Posterior vena cava (tissue), 2 donors: ENCODE measurements at regions not wholly inside any gene's neighbourhood (a gene's known extent, or its start where the extent isn't known, plus 50 kb on each side); places are given as distances from the start of the nearest gene placed in this dataset.

Source experiments
- DNase-seq: peaks from one replicate; pipeline ENCODE4 v3.0.0-alpha.2; 2020; ENCODE audit warnings: low spot score
- intact Hi-C, 2 donors: fragments of 100-400 bp; cut with DNase I; formaldehyde crosslinking; loops; one replicate each; pipeline versions ENCODE4 v1.14.1 to v1.14.2; 2022 to 2023
- donor health status: DM: yes; HTN: yes; CAD: no.
- donor health status: DM: yes; HTN: yes; CAD: no.

- intact Hi-C loops, result no loop called here
These were observed 399.4 kb downstream of the SHQ1 start for GRCh38 chr3:72448858-72449257.

DNA sequence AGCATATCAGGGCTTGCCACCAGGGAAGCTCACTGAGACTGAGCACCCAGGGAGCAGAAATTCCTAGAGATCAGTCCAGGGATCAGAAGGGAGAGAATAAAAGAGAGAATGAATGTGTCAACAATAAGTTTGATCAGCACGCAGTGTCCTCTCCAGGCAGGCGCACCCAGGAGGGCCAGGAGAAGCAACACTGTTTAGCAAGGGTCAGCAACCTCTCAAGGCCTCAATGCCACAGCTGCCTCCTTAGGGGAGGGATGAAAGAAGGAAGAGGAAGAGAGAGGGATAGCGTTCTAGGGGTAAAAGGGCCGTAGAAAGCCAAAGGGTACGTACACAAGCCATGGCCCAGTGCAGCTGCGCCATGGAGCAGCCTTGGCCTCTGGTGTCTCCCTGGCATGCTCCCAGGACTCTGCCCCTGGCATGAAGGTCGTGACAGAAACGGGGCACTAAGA is 399.8 kb downstream of the SHQ1 start:
- intact Hi-C loops, result no loop called here
- no peak for DNase-seq

More at GRCh38 chr3:72448858-72449257, 399.4 kb downstream of the SHQ1 start:
- no peak for DNase-seq

DNA sequence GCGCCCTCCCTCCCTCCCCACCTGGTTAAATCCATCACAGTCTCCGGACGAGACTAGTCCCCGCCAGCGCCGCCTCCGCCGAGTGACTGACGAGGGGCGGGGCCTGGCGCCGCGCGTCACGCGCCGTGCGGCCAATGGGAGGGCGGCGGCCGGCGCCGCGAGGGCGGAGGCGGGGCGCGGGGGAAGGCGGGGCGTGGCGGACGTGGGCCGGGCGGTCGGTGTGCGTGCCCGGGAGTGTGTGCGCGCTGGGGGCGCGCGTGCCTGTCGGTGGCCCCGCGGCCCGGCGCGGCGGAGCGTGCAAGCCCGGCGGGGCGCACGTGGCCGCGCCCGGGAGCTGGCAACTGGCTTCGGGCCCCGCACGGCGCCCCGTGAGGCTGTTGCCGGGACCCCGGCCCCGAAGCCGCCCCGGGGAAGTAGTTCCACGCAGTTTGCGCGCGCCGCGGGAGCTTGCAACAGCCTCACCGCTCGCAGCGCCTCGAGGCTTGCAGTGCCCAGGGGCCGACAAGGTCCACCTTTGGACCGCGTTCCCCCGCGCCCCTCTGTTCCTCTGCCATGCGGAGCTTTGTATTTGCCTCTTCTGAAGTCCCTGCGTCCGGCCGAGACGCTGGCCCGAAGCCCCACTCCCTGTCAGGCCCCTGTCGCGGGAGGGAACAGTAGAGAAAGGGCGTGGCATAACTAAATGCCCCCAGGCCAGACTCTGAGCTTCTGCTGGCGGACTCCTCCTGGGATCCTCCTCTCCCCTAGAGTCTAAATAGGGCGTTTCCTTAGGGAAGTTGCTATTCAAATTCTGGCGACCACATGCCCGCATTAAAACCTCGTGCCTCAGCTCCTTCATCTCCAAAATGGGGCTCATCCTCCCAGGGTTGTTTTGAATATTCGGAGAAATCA is 400.9 kb downstream of the SHQ1 start:
- peak; percentile 97 for DNase-seq
- intact Hi-C loops, result no loop called here

DNA sequence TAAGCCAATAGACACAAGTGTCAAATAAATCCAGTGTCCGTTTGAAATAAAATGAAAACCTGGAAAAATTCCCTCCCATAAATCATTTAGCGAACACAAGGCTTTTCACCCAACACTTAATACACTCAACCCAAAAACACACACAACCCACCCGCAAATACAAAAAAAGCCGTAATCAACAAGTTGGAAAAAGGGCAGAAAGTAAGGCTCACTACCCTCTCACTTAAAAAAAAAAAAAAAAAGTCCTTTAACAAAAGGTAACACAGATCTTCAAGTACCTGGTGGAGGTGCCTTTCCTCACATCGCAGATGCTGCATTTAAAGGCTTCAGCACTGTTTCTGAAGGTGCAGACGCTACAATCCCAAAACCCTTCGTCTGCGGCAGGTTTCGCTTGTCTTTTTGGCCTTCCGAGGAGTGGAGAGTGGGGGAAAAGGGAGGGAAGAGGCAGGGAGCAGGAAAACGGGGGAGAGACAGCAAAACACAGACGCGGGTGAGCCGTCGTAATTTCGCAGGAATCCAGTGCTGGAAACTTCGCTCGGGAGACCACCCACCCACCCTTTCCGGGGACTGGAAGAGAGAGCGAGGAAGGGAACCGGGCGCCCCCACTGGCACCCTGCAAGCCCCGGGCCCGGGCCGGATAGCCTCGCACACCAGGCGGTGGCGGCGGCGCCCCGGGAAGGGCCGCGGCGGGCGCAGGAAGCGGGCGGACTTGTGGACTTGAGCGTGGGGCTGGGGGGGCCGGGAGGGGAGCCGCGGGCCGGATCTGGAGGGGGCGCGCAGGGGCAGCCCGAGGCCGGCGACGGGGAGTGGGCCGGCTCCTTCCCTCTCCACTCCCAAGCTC is 401.8 kb downstream of the SHQ1 start, which contains the start of gene RYBP:
TSS of gene RYBP (minus strand) at position 404 of the 841 bp plus-strand sequence.
- intact Hi-C loops, result no loop called here
- DNase-seq, result peak; percentile 90

- no peak for DNase-seq
- intact Hi-C loops, result no loop called here
These were observed 402.4 kb downstream of the SHQ1 start for GRCh38 chr3:72445827-72446217.

DNA sequence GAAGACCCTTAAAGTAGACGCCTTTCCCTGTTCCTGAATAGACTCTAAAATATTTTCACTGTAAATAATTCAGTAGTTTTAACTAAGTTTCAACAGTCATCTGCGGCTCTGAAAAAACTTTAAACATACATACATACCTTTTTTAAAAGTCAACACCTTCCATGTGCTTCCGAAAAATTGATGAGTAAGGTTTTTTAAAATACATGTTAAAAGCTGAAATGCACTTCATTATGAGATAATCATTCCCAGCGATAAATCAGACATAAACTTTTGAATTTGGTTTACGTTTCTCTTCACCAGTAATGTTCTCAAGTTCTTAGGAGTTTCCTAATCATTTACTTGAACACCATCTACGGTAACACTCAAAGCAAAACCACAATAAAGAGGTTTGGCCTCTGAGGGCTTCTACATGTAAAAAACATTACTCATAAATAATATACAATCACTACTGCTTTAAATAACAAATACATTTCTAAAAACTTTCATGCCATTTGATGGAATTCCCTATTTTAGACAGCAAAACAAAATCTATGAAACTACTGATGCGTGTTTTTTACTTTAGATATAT is 403.5 kb downstream of the SHQ1 start:
- DNase-seq, result no peak
- intact Hi-C loops, result no loop called here

DNA sequence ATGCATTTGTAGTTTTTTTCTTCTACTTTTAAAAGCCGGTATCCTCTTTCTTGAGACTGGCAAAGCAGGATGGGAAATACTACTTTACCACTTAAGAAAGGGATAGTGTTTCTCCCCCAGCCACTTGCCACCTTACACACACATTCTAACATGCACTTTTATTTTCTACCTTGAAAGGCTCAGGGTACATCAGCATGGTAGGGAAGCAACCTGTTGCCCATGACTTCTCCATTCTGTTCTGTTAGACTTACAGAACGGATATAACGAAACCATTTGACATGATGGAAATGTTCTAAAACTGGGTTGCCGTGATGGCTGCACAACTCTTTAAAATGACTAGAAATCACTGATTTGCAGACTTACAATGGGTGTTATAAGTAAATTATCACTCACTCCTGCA is 405.5 kb downstream of the SHQ1 start:
- intact Hi-C loops, result no loop called here
- DNase-seq, result no peak

GRCh38 chr3:72441284-72441994 is 406.8 kb downstream of the SHQ1 start:
- intact Hi-C loops, result no loop called here
- no peak for DNase-seq

GRCh38 chr3:72440491-72440890 is 407.8 kb downstream of the SHQ1 start:
- DNase-seq, result no peak
- intact Hi-C loops, result no loop called here

GRCh38 chr3:72439321-72440183 is 408.7 kb downstream of the SHQ1 start:
- no peak for DNase-seq
- intact Hi-C loops, result no loop called here

DNA sequence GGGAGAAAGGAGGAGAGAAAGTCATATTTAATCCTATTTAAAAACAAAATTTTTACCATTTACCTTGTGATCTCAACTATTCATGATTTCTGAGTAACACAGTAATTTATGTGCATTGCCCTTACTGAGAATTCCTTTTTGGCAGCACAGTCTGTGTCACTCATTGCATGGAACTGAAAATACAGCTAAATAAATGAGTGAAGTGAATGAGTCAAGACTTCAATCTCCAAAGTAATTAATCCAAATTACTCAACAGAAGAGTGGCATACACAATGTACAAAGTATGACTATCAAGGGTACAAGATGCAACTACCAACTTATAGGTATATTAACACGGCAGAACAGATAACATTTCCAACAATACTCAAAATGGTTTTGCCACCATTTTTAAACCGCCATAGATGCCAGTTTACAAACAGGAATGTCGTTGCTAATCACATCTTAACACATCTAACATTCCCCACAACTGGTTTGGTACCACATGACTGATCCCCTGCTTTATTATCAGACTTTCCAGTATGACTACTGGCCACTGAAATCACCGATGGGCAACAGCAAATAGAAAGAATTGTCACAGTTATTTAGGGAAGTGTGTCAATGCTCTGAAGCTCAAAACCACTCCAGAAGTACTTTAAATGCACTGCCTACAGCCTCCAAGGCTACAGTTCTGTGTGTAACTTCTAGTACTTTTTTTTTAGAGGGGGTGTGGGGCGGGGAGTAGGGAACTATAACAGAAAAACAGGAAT is 410.4 kb downstream of the SHQ1 start:
- no peak for DNase-seq
- intact Hi-C loops, result no loop called here

DNA sequence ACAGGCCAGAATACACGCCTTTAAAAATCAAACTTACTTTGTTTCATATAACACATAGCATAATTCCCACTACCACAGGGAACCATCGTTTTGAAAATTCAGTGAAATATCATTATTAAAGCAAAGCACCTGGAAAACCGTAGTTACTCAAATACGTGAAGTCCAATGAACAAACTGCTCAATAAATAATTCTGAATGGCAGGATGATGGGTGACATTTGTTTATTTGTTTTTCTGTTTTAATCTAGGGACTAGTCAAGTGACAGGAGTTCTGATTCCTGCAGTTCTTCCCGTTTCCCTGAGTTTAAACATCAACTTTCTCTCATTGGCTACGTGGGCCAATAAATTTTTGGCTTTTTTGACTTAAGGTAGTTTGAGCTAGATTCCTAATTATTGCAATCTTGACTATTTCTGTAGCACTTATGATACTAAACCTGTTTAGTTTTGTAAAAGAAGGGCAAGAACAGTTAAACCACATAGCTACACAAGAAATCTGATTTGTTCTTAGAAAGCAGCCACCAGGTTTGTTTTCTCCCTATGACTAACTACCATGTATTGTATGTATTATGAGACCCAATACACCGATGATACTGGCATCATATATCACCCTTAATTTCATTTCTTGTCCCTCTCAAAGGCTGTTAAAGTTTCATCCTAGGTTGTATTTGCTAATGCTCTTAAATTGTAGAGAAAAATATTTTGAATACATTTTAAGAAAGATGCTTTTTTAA is 411.2 kb downstream of the SHQ1 start:
- intact Hi-C loops, result no loop called here
- no peak for DNase-seq

- intact Hi-C loops, result no loop called here
- no peak for DNase-seq
These were observed 413.9 kb downstream of the SHQ1 start for GRCh38 chr3:72434296-72434695.

DNA sequence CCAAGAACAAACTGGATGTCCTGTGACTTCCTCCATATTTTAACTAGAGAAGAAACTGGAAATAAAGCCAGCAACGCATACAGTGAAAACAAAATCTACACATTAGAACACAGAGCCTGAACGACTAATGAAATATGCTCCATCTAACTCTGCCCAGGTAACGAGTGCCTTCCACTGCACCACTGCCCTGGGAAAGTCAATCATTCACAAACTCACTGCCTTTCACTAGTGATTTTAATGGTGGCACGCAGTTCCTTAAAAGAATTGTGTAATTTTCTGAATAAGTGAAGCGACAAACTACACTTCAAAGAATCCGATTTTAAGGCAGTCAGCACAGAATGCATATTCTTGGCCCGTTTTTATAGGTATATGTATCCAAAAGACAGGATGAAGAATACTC is 416.0 kb downstream of the SHQ1 start:
- intact Hi-C loops, result no loop called here
- DNase-seq, result no peak

GRCh38 chr3:72429589-72430353 is 418.5 kb downstream of the SHQ1 start:
- no peak for DNase-seq
- intact Hi-C loops, result no loop called here

DNA sequence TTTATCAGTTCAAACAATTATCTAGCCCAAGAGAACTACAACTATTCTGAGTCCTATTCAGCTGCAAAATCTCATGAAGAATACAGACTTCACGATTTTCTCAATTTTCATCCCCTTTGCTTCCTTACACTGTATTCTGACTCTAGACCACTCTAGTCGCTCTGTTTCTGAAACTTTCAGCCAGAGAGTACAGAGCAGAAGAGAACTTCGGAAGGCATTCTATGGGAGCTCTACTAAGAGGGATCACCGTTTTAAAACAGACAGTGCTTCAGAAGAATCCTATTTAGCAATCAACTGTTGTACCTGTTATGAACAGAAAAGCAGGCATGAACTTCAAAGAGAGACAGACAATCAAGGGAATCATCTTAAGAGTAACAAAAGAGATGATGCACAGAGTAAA is 419.4 kb downstream of the SHQ1 start:
- intact Hi-C loops, result no loop called here
- no peak for DNase-seq
